Chondrocyte (in vitro differentiated cells): ENCODE measurements at regions not wholly inside any gene's neighbourhood (a gene's known extent, or its start where the extent isn't known, plus 50 kb on each side); places are given as distances from the start of the nearest gene placed in this dataset.

ENCODE experiments used
- DNase-seq: peaks from one replicate; pipeline ENCODE4 v3.0.0; 2021; ENCODE audit warnings: mixed read lengths, low spot score
- H3K27ac Mint-ChIP-seq: one replicate; pipeline ENCODE4 v1.8.0; 2021; ENCODE audit warnings: mild to moderate bottlenecking, moderate library complexity, mixed read lengths; ENCODE audit not compliant: unreplicated experiment
- H3K27me3 Mint-ChIP-seq: 2 replicates; pipeline ENCODE4 v1.8.0; 2021; ENCODE audit warnings: low read depth, mixed read lengths
- H3K36me3 Mint-ChIP-seq: 2 replicates; pipeline ENCODE4 v1.8.0; 2021; ENCODE audit warnings: low read depth, mixed read lengths
- H3K4me1 Mint-ChIP-seq: 2 replicates; pipeline ENCODE4 v1.8.0; 2021; ENCODE audit warnings: low read depth, mild to moderate bottlenecking, mixed read lengths
- H3K4me3 Mint-ChIP-seq: one replicate; pipeline ENCODE4 v1.8.0; 2021; ENCODE audit warnings: mild to moderate bottlenecking, moderate library complexity, mixed read lengths; ENCODE audit not compliant: unreplicated experiment
- H3K9me3 Mint-ChIP-seq: 2 replicates; pipeline ENCODE4 v1.8.0; 2021; ENCODE audit warnings: low read depth, mixed read lengths
- CTCF ChIP-seq: fragments of 200-600 bp; sonication (generic); IDR thresholded peaks from 2 replicates; pipeline ENCODE4 v1.5.0; 2021; ENCODE audit warnings: antibody characterized with exemption, mild to moderate bottlenecking, moderate library complexity

GRCh38 chr3:10560060-10560861 is 54.9 kb upstream of the ATP2B2 start:
- Mint-ChIP-seq H3K9me3 (no peaks in the 10 kb centered on the region), H3K27me3 (peaks cover 59% of the 10 kb centered on the region), H3K4me1 (no peaks in the 10 kb centered on the region), H3K36me3 (peaks cover 1% of the 10 kb centered on the region), H3K27ac (no peak overlapping the region), H3K4me3 (no peak overlapping the region)
- no peak for DNase-seq
- TF ChIP-seq CTCF = no peak

DNA sequence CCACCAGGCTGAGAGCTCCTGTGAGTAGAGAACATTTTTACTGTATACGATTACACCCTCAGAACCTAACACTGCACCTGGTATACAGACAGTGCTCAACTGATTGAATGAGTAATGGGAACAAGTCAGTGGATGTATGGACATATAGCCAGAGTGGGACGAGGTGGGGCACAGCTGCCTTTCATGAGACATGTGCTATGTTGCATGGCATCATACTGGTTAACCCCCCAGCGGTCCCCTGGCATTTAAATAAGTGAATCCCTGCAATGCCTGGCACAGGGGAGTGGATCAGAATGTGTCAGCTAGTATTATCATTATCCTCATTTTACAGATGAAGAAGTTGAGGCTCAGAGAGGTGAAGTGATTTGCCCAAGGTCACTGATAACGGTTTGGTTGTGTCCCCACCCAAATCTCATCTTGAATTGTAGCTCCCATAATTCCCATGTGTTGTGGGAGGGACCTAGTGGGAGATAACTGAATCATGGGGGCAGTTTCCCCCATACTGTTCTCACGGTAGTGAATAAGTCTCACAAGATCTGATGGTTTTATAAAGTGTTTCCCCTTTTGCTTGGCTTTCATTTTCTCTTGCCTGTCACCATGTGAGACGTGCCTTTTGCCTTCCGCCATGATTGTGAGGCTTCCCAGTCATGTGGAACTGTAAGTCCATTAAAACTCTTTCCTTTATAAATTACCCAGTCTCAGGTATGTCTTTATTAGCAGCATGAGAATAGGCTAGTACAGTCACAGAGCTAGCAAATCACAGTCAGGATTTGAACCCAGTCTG is 56.0 kb upstream of the ATP2B2 start:
- peaks cover 65% of the 10 kb centered on the region for H3K27me3 Mint-ChIP-seq
- no peak for DNase-seq
- peaks cover 1% of the 10 kb centered on the region for H3K36me3 Mint-ChIP-seq
- no peak for TF ChIP-seq CTCF
- H3K4me1 Mint-ChIP-seq = no peaks in the 10 kb centered on the region
- no peaks in the 10 kb centered on the region for H3K9me3 Mint-ChIP-seq
- H3K27ac Mint-ChIP-seq = no peak overlapping the region
- no peak overlapping the region for H3K4me3 Mint-ChIP-seq

- Mint-ChIP-seq H3K9me3 (no peaks in the 10 kb centered on the region), H3K36me3 (peaks cover 1% of the 10 kb centered on the region), H3K4me3 (no peak overlapping the region), H3K4me1 (no peaks in the 10 kb centered on the region), H3K27ac (no peak overlapping the region), H3K27me3 (peaks cover 72% of the 10 kb centered on the region)
- DNase-seq = no peak
- no peak for TF ChIP-seq CTCF
Observed at GRCh38 chr3:10561946-10562560, 56.7 kb upstream of the ATP2B2 start.

- H3K4me1 Mint-ChIP-seq = no peaks in the 10 kb centered on the region
- no peaks in the 10 kb centered on the region for H3K9me3 Mint-ChIP-seq
- H3K27me3 Mint-ChIP-seq = peaks cover 65% of the 10 kb centered on the region
- no peak for DNase-seq
- H3K27ac Mint-ChIP-seq = no peak overlapping the region
- H3K4me3 Mint-ChIP-seq = no peak overlapping the region
- peaks cover 1% of the 10 kb centered on the region for H3K36me3 Mint-ChIP-seq
- TF ChIP-seq CTCF = no peak
Observed at GRCh38 chr3:10563396-10563795, 58.0 kb upstream of the ATP2B2 start.

- Mint-ChIP-seq H3K36me3 (peaks cover 1% of the 10 kb centered on the region), H3K27ac (no peak overlapping the region), H3K9me3 (no peaks in the 10 kb centered on the region), H3K4me3 (no peak overlapping the region), H3K27me3 (peaks cover 58% of the 10 kb centered on the region), H3K4me1 (no peaks in the 10 kb centered on the region)
- no peak for TF ChIP-seq CTCF
- no peak for DNase-seq
Observed at GRCh38 chr3:10565814-10566213, 60.4 kb upstream of the ATP2B2 start.
